HEK293 (cell line): ENCODE measurements at regions not wholly inside any gene's neighbourhood (a gene's known extent, or its start where the extent isn't known, plus 50 kb on each side); places are given as distances from the start of the nearest gene placed in this dataset.

ENCODE experiments used
- CTCF ChIP-seq: fragments of 450-650 bp; formaldehyde crosslinking; IDR thresholded peaks from 2 replicates; pipeline ENCODE4 v1.5.1; 2016; ENCODE audit warnings: missing biosample characterization, missing genetic modification characterization
- PRDM10 ChIP-seq: fragments of 450-650 bp; formaldehyde crosslinking; IDR thresholded peaks from 2 replicates; pipeline ENCODE4 v1.5.1; 2016; ENCODE audit warnings: missing biosample characterization, missing genetic modification characterization
- ZNF221 ChIP-seq: fragments of 450-650 bp; formaldehyde crosslinking; IDR thresholded peaks from 2 replicates; pipeline ENCODE4 v1.5.1; 2017; ENCODE audit warnings: missing biosample characterization, missing genetic modification characterization, borderline replicate concordance

- no peak for TF ChIP-seq CTCF (tag by site-specific recombination)
- no peak for TF ChIP-seq PRDM10 (tag by site-specific recombination)
- no peak for TF ChIP-seq ZNF221
Observed at GRCh38 chr4:45578874-45579273, 545.0 kb downstream of the GABRG1 start.
